ENCODE measurements at regions not wholly inside any gene's neighbourhood (a gene's known extent, or its start where the extent isn't known, plus 50 kb on each side); places are given as distances from the start of the nearest gene placed in this dataset.

DNA sequence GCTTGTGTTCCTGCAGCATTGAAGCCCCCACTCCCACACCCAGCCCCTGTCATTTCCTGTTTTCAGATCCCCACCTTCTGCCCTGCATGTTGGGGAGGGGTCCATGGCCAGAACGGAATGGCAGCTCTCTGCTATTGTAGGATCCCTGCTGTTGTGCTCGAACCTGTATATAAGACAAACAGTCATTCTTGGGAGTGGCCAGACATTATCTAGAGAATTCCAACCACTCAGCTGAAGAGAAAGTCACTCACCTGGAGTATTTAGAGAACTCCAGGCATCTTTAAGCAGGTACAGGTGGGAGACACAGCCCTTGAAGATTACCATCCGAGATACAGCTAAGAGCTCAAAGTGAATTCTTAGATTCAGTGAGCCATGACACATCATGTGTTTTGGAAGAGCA is 96.1 kb downstream of the C9orf152 start:
- Histone ChIP-seq H3K4me3 (no peak overlapping the region), H3K27me3 (replicated peaks; ENCODE audit: insufficient read depth) (no peaks in the 10 kb centered on the region), H3K4me1 (replicated peaks) (no peaks in the 10 kb centered on the region), H3K36me3 (no peaks in the 10 kb centered on the region), H3K27ac (no peak overlapping the region), H3K9me3 (no peaks in the 10 kb centered on the region)
- TF ChIP-seq POLR2A (IDR thresholded peaks at IDR 0.05) (no peak), CTCF (IDR thresholded peaks at IDR 0.05) (no peak), POLR2AphosphoS5 (IDR thresholded peaks at IDR 0.05) (no peak)
- WGBS, result 44% methylated on average over 3 of the region's 3 CpGs
- intact Hi-C loops (cut with DNase I), result no loop called here
- DNase-seq (ENCODE audit: low spot score), result no peak

- TF ChIP-seq CTCF (IDR thresholded peaks at IDR 0.05), result no peak
- TF ChIP-seq POLR2A (IDR thresholded peaks at IDR 0.05), result no peak
- no peak for TF ChIP-seq POLR2AphosphoS5 (IDR thresholded peaks at IDR 0.05)
- Histone ChIP-seq H3K4me3 (no peak overlapping the region), H3K27ac (no peak overlapping the region), H3K4me1 (replicated peaks) (no peaks in the 10 kb centered on the region), H3K9me3 (no peaks in the 10 kb centered on the region), H3K36me3 (no peaks in the 10 kb centered on the region), H3K27me3 (replicated peaks; ENCODE audit: insufficient read depth) (no peaks in the 10 kb centered on the region)
- DNase-seq (ENCODE audit: low spot score), result no peak
- WGBS, result 96% methylated on average over 4 of the region's 4 CpGs
- intact Hi-C loops (cut with DNase I), result no loop called here
Measured at GRCh38 chr9:110112792-110113191, 95.2 kb downstream of the C9orf152 start.

DNA sequence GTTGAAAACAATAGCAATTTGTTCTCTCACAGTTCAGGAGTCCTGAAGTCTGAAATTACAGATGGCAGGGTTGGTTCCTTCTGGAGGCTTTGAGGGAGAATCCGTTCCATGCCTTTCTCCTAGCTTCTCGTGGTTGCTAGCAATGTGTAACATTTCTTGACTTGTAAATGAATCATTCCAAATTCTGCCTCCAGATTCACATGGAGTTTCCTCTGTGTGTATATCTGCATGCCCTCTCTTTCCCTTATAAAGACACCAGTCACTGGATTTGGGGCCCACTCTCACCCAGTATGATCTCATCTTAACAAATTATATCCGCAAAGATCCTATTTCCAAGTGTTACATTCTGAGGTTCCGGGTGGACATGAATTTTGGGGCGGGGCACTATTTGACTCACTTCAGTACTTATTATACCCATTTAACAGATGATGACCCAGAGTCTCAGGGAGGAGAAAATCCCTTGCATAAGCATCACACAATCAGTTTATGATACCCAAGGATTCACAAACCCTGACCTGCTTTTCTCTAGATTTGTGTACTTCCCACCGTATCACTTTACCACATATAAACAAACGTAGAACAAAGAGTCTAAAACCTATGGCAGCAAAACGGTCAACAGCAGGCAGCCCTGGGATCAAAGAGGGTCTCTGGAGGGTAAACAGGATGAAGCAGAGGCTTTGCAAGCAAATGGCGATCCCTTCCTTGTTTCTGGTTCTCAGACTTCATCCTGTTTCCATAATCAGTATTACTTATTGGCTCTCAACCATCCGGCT is 93.7 kb downstream of the C9orf152 start:
- Histone ChIP-seq H3K4me3 (no peak overlapping the region), H3K36me3 (no peaks in the 10 kb centered on the region), H3K4me1 (replicated peaks) (no peaks in the 10 kb centered on the region), H3K27me3 (replicated peaks; ENCODE audit: insufficient read depth) (no peaks in the 10 kb centered on the region), H3K9me3 (no peaks in the 10 kb centered on the region), H3K27ac (no peak overlapping the region)
- no peak for DNase-seq (ENCODE audit: low spot score)
- 70% methylated on average over 10 of the region's 10 CpGs for WGBS
- TF ChIP-seq CTCF (IDR thresholded peaks at IDR 0.05) (no peak), POLR2A (IDR thresholded peaks at IDR 0.05) (no peak), POLR2AphosphoS5 (IDR thresholded peaks at IDR 0.05) (no peak)
- intact Hi-C loops (cut with DNase I), result no loop called here

GRCh38 chr9:110114859-110115201 is 93.1 kb downstream of the C9orf152 start:
- no peaks in the 10 kb centered on the region for H3K36me3 ChIP-seq
- no peak overlapping the region for H3K27ac ChIP-seq
- 58% methylated on average over 7 of the region's 7 CpGs for WGBS
- no peak overlapping the region for H3K4me3 ChIP-seq
- no peaks in the 10 kb centered on the region for H3K9me3 ChIP-seq
- TF ChIP-seq POLR2AphosphoS5 (IDR thresholded peaks at IDR 0.05) (no peak), POLR2A (IDR thresholded peaks at IDR 0.05) (no peak), CTCF (IDR thresholded peaks at IDR 0.05) (no peak)
- DNase-seq (ENCODE audit: low spot score), result no peak
- intact Hi-C loops (cut with DNase I), result no loop called here
- no peaks in the 10 kb centered on the region for H3K27me3 ChIP-seq (replicated peaks; ENCODE audit: insufficient read depth)
- no peaks in the 10 kb centered on the region for H3K4me1 ChIP-seq (replicated peaks)

- Histone ChIP-seq H3K36me3 (no peaks in the 10 kb centered on the region), H3K27ac (no peak overlapping the region), H3K27me3 (replicated peaks; ENCODE audit: insufficient read depth) (no peaks in the 10 kb centered on the region), H3K4me1 (replicated peaks) (no peaks in the 10 kb centered on the region), H3K4me3 (no peak overlapping the region), H3K9me3 (no peaks in the 10 kb centered on the region)
- TF ChIP-seq CTCF (IDR thresholded peaks at IDR 0.05) (no peak), POLR2A (IDR thresholded peaks at IDR 0.05) (no peak), POLR2AphosphoS5 (IDR thresholded peaks at IDR 0.05) (no peak)
- no peak for DNase-seq (ENCODE audit: low spot score)
- intact Hi-C loops (cut with DNase I), result no loop called here
- WGBS, result 49% methylated on average over 7 of the region's 7 CpGs
Measured at GRCh38 chr9:110115341-110115820, 92.6 kb downstream of the C9orf152 start.
